DND-41 (cell line): ENCODE measurements at regions not wholly inside any gene's neighbourhood (a gene's known extent, or its start where the extent isn't known, plus 50 kb on each side); places are given as distances from the start of the nearest gene placed in this dataset.

Experiments
- CTCF ChIP-seq: IDR thresholded peaks from 2 replicates; pipeline ENCODE4 v1.5.1; 2012; ENCODE audit warnings: borderline replicate concordance, low read length, moderate library complexity, mild to moderate bottlenecking; ENCODE audit not compliant: poor library complexity, severe bottlenecking; ENCODE audit errors: extremely low read depth
- EZH2 ChIP-seq: IDR thresholded peaks from 3 replicates; pipeline ENCODE4 v1.6.1; 2012; ENCODE audit warnings: borderline replicate concordance, low read depth, mild to moderate bottlenecking, moderate library complexity, low read length, inconsistent platforms; ENCODE audit not compliant: severe bottlenecking

GRCh38 chr20:21808139-21808538 lies 102.7 kb downstream of the PAX1 start:
- TF ChIP-seq CTCF (no peak), EZH2 (no peak)
